Left cardiac atrium (tissue), 4 donors: ENCODE measurements at regions not wholly inside any gene's neighbourhood (a gene's known extent, or its start where the extent isn't known, plus 50 kb on each side); places are given as distances from the start of the nearest gene placed in this dataset.
"Not testable (repeated sequence)": the region's sequence is repeated elsewhere in the genome, so short reads cannot be mapped to it uniquely, and the experiment has no call there.

ENCODE experiments used
- ATAC-seq, 2 donors: fragments of 200-7000 bp; cut with Tn5 transposase; one replicate each; pipeline ENCODE4 v1.9.1; 2020; ENCODE audit warnings: mild to moderate bottlenecking in 2 of 2, moderate library complexity in 2 of 2
- DNase-seq: peaks from one replicate; pipeline ENCODE4 v3.0.0-alpha.2; 2020
- intact Hi-C, 2 donors: fragments of 100-400 bp; cut with DNase I; formaldehyde crosslinking; loops; one replicate each; pipeline versions ENCODE4 v1.14.1 to v1.15.1; 2022 to 2023
- donor health status: DM: no; HTN: yes; CAD: no.
- donor health status: DM: no; HTN: yes; CAD: no; lungs with severe emphysema.
- donor health status: DM: yes; HTN: yes; CAD: no.
- donor health status: Dilated cardiomyopathy.

DNA sequence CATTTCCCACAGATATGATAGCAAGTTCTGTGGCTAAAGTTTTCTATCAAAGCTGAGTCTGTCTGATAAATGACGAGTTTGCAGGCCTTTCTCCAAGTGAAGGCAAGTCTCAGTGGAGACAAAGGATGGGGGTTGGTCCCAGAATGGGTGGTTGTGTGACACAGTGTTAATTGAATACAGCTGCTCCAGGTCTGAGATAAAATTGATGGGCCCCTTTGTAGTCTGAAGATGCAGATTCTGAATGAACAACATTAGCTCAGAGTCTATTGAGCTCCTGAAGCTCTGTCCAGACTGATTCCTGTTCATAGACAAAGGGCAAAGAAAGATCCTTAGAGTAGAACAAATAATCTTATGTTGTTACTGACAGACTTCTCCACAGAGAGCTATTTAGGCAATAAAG, 296.9 kb upstream of the CYRIA start:
- ATAC-seq (no peak), DNase-seq (no peak)
- intact Hi-C loops: no loop called here

DNA sequence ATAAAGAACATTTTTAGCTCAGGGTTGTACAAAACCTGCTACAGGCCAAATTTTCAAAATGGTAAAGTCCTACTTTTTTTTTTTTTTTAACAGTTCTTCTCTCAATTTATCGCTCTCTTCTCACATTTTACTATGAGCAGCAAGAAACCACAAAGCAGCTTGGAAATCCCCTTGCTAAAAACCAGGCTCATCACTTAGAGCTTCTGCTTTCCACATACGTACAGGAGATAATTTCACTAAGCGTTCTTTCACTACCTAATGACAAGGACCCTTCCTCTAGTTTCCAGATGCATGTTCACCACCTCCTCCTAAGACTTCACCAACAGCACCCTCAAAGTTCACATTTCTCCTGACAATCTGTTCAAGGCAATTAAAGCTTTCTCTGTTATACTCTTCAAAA, 294.9 kb upstream of the CYRIA start:
- ATAC-seq: no peak
- intact Hi-C loops: no loop called here
- no peak for DNase-seq

GRCh38 chr2:16958266-16958665, 292.6 kb upstream of the CYRIA start:
- intact Hi-C loops: no loop called here
- ATAC-seq: no peak
- DNase-seq: no peak

DNA sequence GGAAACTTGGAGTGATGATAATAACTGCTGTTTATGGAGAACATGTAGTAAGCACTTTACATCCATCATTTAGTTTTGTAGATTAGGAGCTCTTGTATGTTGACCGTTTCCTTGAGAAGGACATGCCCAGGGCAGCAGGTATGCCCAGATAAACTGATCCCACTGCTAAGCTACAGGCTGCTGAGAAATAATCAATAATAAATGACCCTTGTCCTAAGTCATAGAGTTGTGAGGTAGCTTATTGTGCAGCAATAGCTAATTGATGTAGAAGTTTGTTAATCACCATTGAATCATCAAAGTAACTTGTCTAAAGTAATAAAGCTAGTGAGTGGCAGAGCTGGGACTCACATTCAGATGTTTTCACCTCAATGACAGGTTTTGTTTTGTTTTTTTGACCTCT, 287.2 kb upstream of the CYRIA start:
- DNase-seq (no peak), ATAC-seq (no peak)
- intact Hi-C loops: no loop called here

DNA sequence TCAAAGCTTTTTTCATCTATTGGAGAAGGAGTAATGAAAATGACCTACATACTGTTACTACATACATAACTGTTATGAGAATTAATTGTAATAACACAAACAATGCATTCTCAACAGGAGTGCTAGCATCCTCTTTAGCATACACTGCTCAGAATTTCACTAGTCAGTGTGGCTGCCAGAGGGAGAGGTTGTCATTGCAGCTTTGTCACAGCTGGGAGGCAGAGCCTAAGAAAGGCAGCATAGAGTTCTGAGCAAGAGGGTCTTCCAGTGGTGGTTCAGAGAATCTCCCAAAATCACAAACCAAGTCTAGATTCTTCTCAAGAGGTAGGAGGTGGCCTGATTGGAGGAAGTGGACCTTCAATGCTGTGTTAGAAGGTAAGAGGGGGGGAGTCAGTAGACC, 286.7 kb upstream of the CYRIA start:
- intact Hi-C loops: no loop called here
- no peak for DNase-seq
- no peak for ATAC-seq

DNA sequence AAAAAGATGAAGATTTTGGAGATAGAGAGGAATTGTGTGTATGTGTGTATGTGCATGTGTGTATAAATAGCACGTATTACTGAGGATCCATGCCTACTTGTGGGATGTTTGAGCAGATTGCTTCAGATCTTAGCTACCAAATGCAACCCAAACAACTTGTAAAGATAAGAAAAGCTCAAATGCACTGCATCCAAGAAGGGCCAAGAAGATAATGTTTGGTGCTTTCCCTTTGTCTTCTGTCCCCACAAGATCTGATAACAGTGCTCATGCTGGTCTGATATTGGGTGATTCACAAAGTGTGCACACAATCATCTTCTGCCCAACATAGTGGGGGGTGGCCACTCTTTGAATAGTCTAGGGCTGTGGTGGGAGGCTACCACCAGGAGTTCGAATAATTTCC, 284.8 kb upstream of the CYRIA start:
- ATAC-seq (no peak), DNase-seq (no peak)
- intact Hi-C loops: no loop called here

GRCh38 chr2:16948710-16949109, 283.1 kb upstream of the CYRIA start:
- intact Hi-C loops: no loop called here
- DNase-seq (no peak), ATAC-seq (no peak)

DNA sequence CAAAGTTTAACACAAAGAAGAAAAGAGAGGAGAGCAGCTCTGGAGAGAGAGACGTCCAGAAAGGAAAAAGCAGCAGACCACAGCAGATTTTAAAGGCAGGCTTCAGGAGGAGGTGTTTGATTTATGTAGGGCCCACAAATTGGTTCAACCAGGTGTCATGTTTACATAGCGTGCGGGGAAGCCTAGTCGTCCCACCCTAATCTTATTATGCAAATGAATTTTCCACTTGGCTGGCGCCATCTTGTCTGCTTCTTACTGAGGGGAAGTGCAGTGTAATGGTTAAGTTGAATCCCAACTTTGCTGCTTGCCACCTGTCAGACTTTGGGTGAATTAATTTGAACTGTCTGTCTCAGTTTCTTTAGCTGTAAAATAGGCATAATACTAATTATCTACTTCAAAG, 282.4 kb upstream of the CYRIA start:
- no peak for DNase-seq
- ATAC-seq: no peak
- intact Hi-C loops: no loop called here

GRCh38 chr2:16943279-16943958, 277.8 kb upstream of the CYRIA start:
- intact Hi-C loops: no loop called here
- DNase-seq: no peak
- no peak for ATAC-seq

GRCh38 chr2:16940214-16940613, 274.6 kb upstream of the CYRIA start:
- no peak for ATAC-seq
- no peak for DNase-seq
- intact Hi-C loops: no loop called here

- DNase-seq: no peak
- intact Hi-C loops: no loop called here
- no peak for ATAC-seq
Measured at GRCh38 chr2:16939771-16940170, 274.1 kb upstream of the CYRIA start.

DNA sequence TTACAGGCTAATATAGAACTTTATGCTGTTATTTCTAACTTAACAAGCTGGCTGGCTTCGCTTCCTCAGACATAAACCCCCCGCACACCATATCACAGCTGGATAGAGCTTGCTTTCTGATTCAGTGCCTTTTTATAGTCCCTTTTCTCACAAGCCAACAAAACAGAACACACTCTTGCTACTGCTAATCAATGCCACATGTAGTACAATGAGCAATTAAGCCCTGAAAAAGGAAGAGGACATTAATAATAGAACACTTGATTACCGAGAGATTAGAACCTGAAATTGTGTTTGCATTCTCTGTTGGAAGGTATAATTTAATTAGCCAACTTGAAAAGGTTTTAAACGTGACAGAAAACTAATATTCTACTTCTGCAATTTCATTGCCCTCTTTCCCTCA, 267.7 kb upstream of the CYRIA start:
- no peak for ATAC-seq
- intact Hi-C loops: no loop called here
- no peak for DNase-seq

DNA sequence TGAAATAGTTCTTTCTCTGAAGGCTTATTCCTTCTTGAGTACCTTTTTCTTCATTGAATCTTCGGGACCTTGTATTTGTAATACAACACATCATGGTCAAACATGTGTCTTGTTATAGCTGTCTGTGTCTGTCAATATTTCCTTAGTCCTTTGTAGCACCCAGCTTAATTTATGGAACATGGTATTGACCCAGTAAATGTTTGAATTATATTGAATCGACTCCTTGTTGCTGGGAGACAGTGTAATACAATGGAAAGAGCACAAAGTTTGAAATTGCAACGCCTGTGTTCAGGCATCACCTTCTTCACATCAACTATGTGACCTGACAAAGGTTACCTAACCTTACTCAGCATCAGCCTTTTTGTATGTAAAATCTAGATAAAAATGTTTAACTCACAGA, 267.2 kb upstream of the CYRIA start:
- ATAC-seq (no peak), DNase-seq (no peak)
- intact Hi-C loops: no loop called here

GRCh38 chr2:16931441-16931840, 265.8 kb upstream of the CYRIA start:
- DNase-seq: no peak
- no peak for ATAC-seq
- intact Hi-C loops: no loop called here

DNA sequence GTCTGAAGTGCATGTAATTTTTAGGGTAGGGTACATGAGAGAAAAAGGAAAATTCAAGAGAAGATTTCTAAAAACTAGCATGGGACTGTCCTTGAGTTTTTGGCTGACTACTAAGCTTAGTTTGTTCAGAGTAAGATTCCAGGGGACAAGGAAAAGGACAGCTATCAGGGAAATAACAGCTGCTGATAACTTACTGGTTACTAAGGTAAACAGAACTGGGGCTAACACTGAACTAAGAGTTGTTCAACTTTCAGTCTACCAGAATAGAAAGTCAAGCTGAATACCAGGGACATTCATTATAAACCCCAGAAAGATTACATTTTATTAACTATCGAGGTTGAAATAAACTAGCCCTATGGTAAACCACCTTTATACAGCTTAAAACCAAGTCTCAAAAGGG, 261.8 kb upstream of the CYRIA start:
- intact Hi-C loops: no loop called here
- ATAC-seq (no peak), DNase-seq (no peak)

DNA sequence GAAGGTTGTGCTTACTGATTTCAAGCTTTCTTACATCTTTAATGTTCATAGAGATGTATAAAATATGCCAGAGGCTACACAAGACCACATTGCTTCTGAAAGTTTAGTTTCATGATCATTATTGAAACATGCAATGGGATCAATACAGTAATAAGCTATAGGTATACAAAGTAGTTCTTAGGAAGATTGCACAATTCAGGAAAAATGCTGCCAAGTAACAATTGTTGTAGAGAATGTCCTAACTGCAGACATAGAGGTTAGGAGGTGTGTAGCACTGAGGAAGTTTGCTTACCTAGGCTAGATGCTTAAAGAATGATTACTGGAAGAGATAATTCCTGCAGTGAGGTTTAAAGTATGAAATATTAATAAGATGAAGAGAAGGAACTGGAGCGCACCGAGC, 259.5 kb upstream of the CYRIA start:
- intact Hi-C loops: no loop called here
- ATAC-seq (no peak), DNase-seq (no peak)

- DNase-seq, ATAC-seq, intact Hi-C loops: not testable (repeated sequence)
Measured at GRCh38 chr2:16915341-16915755, 249.7 kb upstream of the CYRIA start.

GRCh38 chr2:16911746-16912145, 246.1 kb upstream of the CYRIA start:
- ATAC-seq (no peak), DNase-seq (no peak)
- intact Hi-C loops: no loop called here

DNA sequence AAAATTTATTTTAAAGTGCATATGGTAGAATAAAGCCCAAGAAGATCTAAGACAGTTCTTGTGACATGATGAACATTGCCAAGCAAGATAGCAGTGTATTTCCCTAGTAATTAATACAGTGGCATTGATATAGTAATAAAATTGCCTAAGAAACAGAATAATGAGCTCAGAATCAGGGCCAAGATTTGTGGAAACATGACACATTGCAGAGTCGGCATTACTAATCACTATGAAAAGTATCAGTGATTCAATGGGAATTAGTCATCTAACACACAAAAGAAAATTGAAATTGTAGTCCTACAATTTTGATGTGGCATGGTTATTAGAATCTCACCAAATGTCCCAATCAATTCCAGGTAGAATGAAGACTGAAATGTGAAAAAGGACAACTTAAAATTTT, 243.0 kb upstream of the CYRIA start:
- no peak for ATAC-seq
- DNase-seq: no peak
- intact Hi-C loops: no loop called here

GRCh38 chr2:16907645-16908282, 242.1 kb upstream of the CYRIA start:
- ATAC-seq (no peak), DNase-seq (no peak)

DNA sequence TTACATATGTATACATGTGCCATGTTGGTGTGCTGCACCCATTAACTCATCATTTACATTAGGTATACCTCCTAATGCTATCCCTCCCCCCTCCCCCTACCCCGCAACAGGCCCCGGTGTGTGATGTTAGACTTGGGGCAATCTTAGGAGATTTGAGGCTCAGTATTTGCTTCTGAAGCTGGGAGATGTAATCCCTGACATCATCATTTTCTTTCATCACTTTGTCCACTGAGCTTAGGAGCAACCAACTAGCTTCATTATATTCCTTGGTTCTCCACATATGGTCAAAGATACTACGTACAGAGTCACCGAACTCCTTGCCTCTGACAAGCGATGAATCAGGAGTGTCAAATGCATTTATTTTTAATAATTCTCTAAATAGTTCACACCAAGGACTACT, 239.7 kb upstream of the CYRIA start:
- ATAC-seq, intact Hi-C loops, DNase-seq: not testable (repeated sequence)

More at GRCh38 chr2:16907645-16908282, 242.1 kb upstream of the CYRIA start:
- intact Hi-C loops: no loop called here
